Panc1 (cell line): ENCODE measurements at regions not wholly inside any gene's neighbourhood (a gene's known extent, or its start where the extent isn't known, plus 50 kb on each side); places are given as distances from the start of the nearest gene placed in this dataset.

Experiments
- POLR2AphosphoS5 ChIP-seq: IDR thresholded peaks from 2 replicates; pipeline ENCODE4 v1.6.1; 2012; ENCODE audit warnings: mild to moderate bottlenecking, low read depth, low read length, moderate library complexity
- SIN3A ChIP-seq: IDR thresholded peaks from 2 replicates; pipeline ENCODE4 v1.6.1; 2012; ENCODE audit warnings: low read depth, mild to moderate bottlenecking, low read length, moderate library complexity, borderline replicate concordance; ENCODE audit not compliant: insufficient read depth
- TCF7L2 ChIP-seq: IDR thresholded peaks from 2 replicates; pipeline ENCODE4 v1.6.1; 2011; ENCODE audit warnings: mild to moderate bottlenecking, low read depth, low read length, inconsistent platforms
- TF ChIP-seq, protein P1 (sequence below): fragments of 450-650 bp; IDR thresholded peaks from 2 replicates; pipeline ENCODE4 v1.5.1; 2017; ENCODE audit warnings: mild to moderate bottlenecking

GRCh38 chr6:6790393-6790792 lies 201.9 kb downstream of the LY86 start:
- no peak for TF ChIP-seq POLR2AphosphoS5
- TF ChIP-seq, protein P1, sequence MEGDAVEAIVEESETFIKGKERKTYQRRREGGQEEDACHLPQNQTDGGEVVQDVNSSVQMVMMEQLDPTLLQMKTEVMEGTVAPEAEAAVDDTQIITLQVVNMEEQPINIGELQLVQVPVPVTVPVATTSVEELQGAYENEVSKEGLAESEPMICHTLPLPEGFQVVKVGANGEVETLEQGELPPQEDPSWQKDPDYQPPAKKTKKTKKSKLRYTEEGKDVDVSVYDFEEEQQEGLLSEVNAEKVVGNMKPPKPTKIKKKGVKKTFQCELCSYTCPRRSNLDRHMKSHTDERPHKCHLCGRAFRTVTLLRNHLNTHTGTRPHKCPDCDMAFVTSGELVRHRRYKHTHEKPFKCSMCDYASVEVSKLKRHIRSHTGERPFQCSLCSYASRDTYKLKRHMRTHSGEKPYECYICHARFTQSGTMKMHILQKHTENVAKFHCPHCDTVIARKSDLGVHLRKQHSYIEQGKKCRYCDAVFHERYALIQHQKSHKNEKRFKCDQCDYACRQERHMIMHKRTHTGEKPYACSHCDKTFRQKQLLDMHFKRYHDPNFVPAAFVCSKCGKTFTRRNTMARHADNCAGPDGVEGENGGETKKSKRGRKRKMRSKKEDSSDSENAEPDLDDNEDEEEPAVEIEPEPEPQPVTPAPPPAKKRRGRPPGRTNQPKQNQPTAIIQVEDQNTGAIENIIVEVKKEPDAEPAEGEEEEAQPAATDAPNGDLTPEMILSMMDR, result no peak
- no peak for TF ChIP-seq SIN3A
- no peak for TF ChIP-seq TCF7L2
